Pancreas (tissue), 10 donors: ENCODE measurements at regions not wholly inside any gene's neighbourhood (a gene's known extent, or its start where the extent isn't known, plus 50 kb on each side); places are given as distances from the start of the nearest gene placed in this dataset.

Experiments used
- ATAC-seq, 4 donors: fragments of 200-7000 bp; cut with Tn5 transposase; one replicate each; pipeline versions ENCODE4 v1.8.0 to v1.9.1; 2020; ENCODE audit warnings: mild to moderate bottlenecking in 4 of 4, moderate library complexity in 4 of 4
- DNase-seq, 6 donors: peaks; one replicate each; pipeline ENCODE4 v3.0.0-alpha.2; 2020
- FAIRE-seq: peaks from 2 replicates; lab custom pipeline; 2012; peaks lifted over from hg19 to GRCh38; lab: Jason Lieb, UNC
- H3K27ac ChIP-seq, 4 donors: fragments of 200-600 bp; sonication (generic); 1 replicate in 3 of 4; 2 replicates in 1 of 4; pipeline versions ENCODE4 v1.5.0 to v1.8.0; 2020
- H3K27me3 ChIP-seq, 4 donors: fragments of 200-600 bp; one replicate each; pipeline ENCODE4 v1.8.0; 2021
- H3K36me3 ChIP-seq, 3 donors: fragments of 200-600 bp; sonication (generic) in 1 of 3; one replicate each; pipeline versions ENCODE4 v1.5.0 to v1.8.0; 2020 to 2021
- H3K4me1 ChIP-seq, 3 donors: fragments of 200-600 bp; one replicate each; pipeline ENCODE4 v1.8.0; 2021
- H3K4me3 ChIP-seq, 4 donors: fragments of 200-600 bp; sonication (generic) in 2 of 4; one replicate each; pipeline versions ENCODE4 v1.5.0 to v1.8.0; 2020 to 2021
- H3K9me3 ChIP-seq, 4 donors: fragments of 200-600 bp; one replicate each; pipeline ENCODE4 v1.8.0; 2021
- WGBS, 2 donors: extraction: QIAGEN DNeasy Blood & Tissue Kit; methylation state at CpG; one replicate each; pipeline ENCODE4 v1.1.7; 2013; 5-methylcytosine and 5-hydroxymethylcytosine counted together
- intact Hi-C, 3 donors: fragments of 100-400 bp; cut with DNase I; formaldehyde crosslinking; loops; one replicate each; pipeline versions ENCODE4 v1.11.1 to v1.14.2; 2022
- TF ChIP-seq, protein P1 (sequence below), 4 donors: fragments of 200-600 bp; sonication (generic) in 3 of 4; IDR thresholded peaks; one replicate each; pipeline versions ENCODE4 v1.5.0 to v1.8.0; 2021; ENCODE audit warnings: antibody characterized with exemption in 4 of 4
- donor health status: healthy with polysubstance abuse.
- donor health status: DM: no; HTN: no; CAD: no; lungs with moderate emphysema.
- donor health status: DM: no; HTN: no; CAD: no.
- donor health status: control.
- donor health status: control.
- donor health status: Bipolar disorder and iron deficiency.
- donor health status: DM: yes; HTN: yes; CAD: no.
- donor health status: DM: no; HTN: no; CAD: no.
- donor health status: DM: no; HTN: no; CAD: no.
- donor health status: DM: yes; HTN: yes; CAD: no.

DNA sequence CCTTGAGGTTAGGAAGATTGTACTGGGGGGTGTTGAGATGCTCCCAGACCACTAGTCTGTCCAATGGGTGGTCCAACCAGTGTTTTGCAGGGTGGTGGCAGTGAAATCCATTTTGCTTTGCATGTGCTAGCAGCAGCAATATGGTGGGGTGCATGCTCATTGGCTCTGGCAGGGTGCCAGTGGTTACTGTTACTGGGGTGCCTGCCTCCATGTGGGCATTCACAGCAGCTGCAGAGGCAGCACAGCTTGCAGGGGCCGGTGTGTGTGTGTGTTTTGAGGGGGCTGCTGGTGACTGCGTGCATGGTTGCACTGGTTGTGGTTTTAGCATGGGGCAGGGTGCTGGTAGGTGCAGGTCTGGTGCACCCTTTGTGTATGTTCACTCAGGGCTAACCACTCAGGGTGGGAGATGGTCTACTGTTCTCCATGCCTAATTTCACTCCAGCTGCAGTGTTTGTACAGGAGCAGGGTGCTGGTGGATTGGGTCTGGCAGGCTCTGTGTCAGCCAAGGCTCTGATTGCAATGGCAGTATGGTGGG lies 265.4 kb downstream of the NUP35 start:
- Histone ChIP-seq H3K36me3 (no peaks in the 10 kb centered on the region), H3K9me3 (no peaks in the 10 kb centered on the region), H3K27ac (no peak overlapping the region), H3K4me3 (no peak overlapping the region), H3K27me3 (no peaks in the 10 kb centered on the region), H3K4me1 (no peaks in the 10 kb centered on the region)
- WGBS, 2 donors, result 81 to 86% methylated on average over 2 of the region's 2 CpGs
- ATAC-seq, result no peak
- FAIRE-seq, result no peak
- intact Hi-C loops, result no loop called here
- DNase-seq, result peak in 3 of 6 donors; percentile 22 to 50 (median 43)
- TF ChIP-seq, protein P1, sequence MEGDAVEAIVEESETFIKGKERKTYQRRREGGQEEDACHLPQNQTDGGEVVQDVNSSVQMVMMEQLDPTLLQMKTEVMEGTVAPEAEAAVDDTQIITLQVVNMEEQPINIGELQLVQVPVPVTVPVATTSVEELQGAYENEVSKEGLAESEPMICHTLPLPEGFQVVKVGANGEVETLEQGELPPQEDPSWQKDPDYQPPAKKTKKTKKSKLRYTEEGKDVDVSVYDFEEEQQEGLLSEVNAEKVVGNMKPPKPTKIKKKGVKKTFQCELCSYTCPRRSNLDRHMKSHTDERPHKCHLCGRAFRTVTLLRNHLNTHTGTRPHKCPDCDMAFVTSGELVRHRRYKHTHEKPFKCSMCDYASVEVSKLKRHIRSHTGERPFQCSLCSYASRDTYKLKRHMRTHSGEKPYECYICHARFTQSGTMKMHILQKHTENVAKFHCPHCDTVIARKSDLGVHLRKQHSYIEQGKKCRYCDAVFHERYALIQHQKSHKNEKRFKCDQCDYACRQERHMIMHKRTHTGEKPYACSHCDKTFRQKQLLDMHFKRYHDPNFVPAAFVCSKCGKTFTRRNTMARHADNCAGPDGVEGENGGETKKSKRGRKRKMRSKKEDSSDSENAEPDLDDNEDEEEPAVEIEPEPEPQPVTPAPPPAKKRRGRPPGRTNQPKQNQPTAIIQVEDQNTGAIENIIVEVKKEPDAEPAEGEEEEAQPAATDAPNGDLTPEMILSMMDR (IDR thresholded peaks at IDR 0.05), result no peak

DNA sequence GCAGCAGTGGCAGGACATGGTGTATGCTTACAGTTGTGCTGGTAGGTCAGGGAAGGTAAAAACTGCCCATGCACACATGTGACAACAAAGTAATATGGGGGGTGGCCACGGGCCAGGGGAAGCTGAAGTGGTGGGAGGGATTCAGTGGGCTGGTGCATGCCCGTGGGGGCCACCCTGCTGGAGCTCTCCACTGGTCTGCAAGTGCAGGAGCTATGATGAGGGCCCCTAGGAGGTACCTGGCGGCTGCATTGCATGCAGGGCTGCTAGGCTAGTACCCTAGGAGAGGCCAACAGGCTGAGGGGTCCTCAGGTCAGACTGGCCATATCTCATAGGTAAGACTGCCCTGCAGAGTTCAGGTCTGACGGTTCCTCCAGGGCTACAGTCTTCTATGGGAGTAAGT lies 265.9 kb downstream of the NUP35 start:
- H3K4me3 ChIP-seq, result no peak overlapping the region
- FAIRE-seq (no peak), ATAC-seq (no peak), DNase-seq (peak in 2 of 6 donors; percentile 17 to 27)
- H3K9me3 ChIP-seq, result no peaks in the 10 kb centered on the region
- intact Hi-C loops, result no loop called here
- 78 to 79% methylated on average over 4 of the region's 4 CpGs for WGBS, 2 donors
- TF ChIP-seq, protein P1 (IDR thresholded peaks at IDR 0.05), result no peak
- no peaks in the 10 kb centered on the region for H3K27me3 ChIP-seq
- H3K27ac ChIP-seq, result no peak overlapping the region
- no peaks in the 10 kb centered on the region for H3K36me3 ChIP-seq
- no peaks in the 10 kb centered on the region for H3K4me1 ChIP-seq

DNA sequence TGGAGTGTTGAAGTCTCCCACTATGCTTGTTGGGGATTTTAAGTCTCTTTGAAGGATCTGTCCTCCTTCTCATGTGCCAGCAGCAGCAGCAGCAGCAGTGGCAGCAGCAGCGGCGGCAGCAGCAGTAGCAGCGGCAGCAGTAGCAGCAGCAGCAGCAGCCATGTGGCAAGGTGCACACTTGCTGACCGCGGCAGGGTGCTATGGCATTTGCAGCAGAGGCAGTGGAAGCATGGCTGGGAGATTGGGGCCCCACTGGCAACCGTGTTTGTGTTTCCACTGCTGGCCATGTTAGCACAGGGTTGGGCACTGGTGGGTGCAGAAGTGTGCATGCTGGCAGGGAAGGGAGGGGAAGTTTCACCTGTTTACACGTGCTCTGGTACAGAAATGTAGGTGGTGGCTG lies 280.1 kb downstream of the NUP35 start:
- ATAC-seq (no peak), FAIRE-seq (no peak), DNase-seq (peak in 2 of 6 donors; percentile 7 to 48)
- Histone ChIP-seq H3K4me1 (no peaks in the 10 kb centered on the region), H3K4me3 (no peak overlapping the region), H3K9me3 (no peaks in the 10 kb centered on the region), H3K27ac (no peak overlapping the region), H3K27me3 (no peaks in the 10 kb centered on the region), H3K36me3 (no peaks in the 10 kb centered on the region)
- intact Hi-C loops, result no loop called here
- TF ChIP-seq, protein P1 (IDR thresholded peaks at IDR 0.05), result no peak
- WGBS, 2 donors, result 89 to 91% methylated on average over 7 of the region's 7 CpGs

GRCh38 chr2:183408562-183408961 lies 284.3 kb downstream of the NUP35 start:
- no peaks in the 10 kb centered on the region for H3K27me3 ChIP-seq
- no peak for FAIRE-seq
- H3K36me3 ChIP-seq, result no peaks in the 10 kb centered on the region
- intact Hi-C loops, result no loop called here
- H3K9me3 ChIP-seq, result no peaks in the 10 kb centered on the region
- ATAC-seq, result no peak
- 0% methylated on average over 1 of the region's 1 CpG for WGBS, 2 donors
- no peak overlapping the region for H3K27ac ChIP-seq
- no peaks in the 10 kb centered on the region for H3K4me1 ChIP-seq
- H3K4me3 ChIP-seq, result no peak overlapping the region
- DNase-seq, result no peak
- TF ChIP-seq, protein P1 (IDR thresholded peaks at IDR 0.05), result no peak

DNA sequence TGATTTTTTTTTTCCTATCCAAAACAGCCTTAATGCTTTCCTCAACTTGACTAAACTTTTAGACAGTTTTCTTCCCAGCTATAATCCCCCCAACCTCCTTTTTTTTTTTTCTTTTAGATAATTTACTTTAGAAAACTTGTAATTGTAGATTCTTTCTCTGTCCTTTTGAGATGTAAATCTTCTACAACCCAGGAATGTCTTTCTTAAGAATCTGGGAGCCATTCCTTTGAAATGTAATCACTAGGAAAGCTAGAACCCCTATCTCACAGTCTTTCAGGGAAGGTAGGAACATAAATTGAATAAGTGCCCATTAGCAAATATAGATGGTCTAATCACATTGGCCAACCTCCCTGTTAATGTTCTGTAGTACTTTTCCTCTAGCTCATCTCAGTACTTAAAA lies 285.4 kb downstream of the NUP35 start:
- no peak for ATAC-seq
- TF ChIP-seq, protein P1 (IDR thresholded peaks at IDR 0.05), result no peak
- Histone ChIP-seq H3K27ac (no peak overlapping the region), H3K36me3 (no peaks in the 10 kb centered on the region), H3K27me3 (no peaks in the 10 kb centered on the region), H3K4me1 (no peaks in the 10 kb centered on the region), H3K9me3 (no peaks in the 10 kb centered on the region), H3K4me3 (no peak overlapping the region)
- no peak for FAIRE-seq
- intact Hi-C loops, result no loop called here
- DNase-seq, result no peak
